Heart left ventricle (tissue), 13 donors: ENCODE measurements at regions not wholly inside any gene's neighbourhood (a gene's known extent, or its start where the extent isn't known, plus 50 kb on each side); places are given as distances from the start of the nearest gene placed in this dataset.

Experiments used
- CTCF ChIP-seq, 12 donors: fragments of 200-600 bp; sonication (generic) in 4 of 12; IDR thresholded peaks; one replicate each; pipeline versions ENCODE4 v1.5.0 to v1.8.0; 2018 to 2022; ENCODE audit warnings: antibody characterized with exemption in 12 of 12, mild to moderate bottlenecking in 5 of 12
- POLR2A ChIP-seq, 2 donors: fragments of 450-650 bp; IDR thresholded peaks; one replicate each; pipeline ENCODE4 v1.6.1; 2017; ENCODE audit warnings: antibody characterized with exemption in 2 of 2, mild to moderate bottlenecking in 2 of 2, moderate library complexity in 2 of 2
- donor health status: ischemic (EF 13 %, LVEDD 7.1; RV severe dilation, severe dysfunction).
- donor health status: DM: no; HTN: yes; CAD: no.
- donor health status: DM: no; HTN: no; CAD: no.
- donor health status: ischemic (EF 25% LVEDD 6.9; RV normal size, moderate dysfunction).
- donor health status: ischemic (EF 25% LVEDD 5.7; RV mildly dilated, moderate dysfunction).
- donor health status: ischemic (EF 35%, LVEDD 5.7; RV mildly dilated, moderate dysfunction).
- donor health status: nonischemic (EF 11% LVEDD 7.7; RV severe dilation, severe dysfunction).
- donor health status: DM: yes; HTN: yes; CAD: no.
- donor health status: PGD.
- donor health status: ischemic (EF 29% LVEDD 5.4; RV normal size, mild dysfunction).
- donor health status: nonischemic (EF 23%, LVEDD 6.1; RV moderate dilation, normal function).

DNA sequence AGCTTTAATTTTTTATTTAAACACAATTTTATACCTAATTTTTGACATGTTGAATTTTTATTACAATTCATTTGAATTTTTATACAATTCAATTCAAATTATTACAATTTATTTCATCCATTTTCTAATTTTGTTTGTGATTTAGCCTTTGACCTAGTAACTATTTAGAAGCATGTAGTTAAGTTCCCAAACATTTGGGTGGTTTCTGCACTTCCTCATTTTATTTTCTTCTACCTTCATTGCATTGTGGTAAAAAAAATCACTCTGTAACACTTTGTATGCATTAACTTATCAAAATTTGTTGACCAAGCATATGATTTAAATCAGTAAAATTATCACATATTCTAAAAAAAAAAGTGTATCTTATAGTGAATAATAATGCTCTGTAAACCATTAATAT, 928.9 kb downstream of the ARAP2 start:
- TF ChIP-seq CTCF (IDR thresholded peaks at IDR 0.05) (no peak), POLR2A (IDR thresholded peaks at IDR 0.05) (no peak)
